GM19395 (cell line): ENCODE measurements at regions not wholly inside any gene's neighbourhood (a gene's known extent, or its start where the extent isn't known, plus 50 kb on each side); places are given as distances from the start of the nearest gene placed in this dataset.
"Not testable (repeated sequence)": the region's sequence is repeated elsewhere in the genome, so short reads cannot be mapped to it uniquely, and the experiment has no call there.

ENCODE experiments used
- ATAC-seq: cut with Tn5 transposase; IDR thresholded peaks from one replicate; pipeline ENCODE4 v1.9.1; 2021; ENCODE audit warnings: mild to moderate bottlenecking, moderate library complexity; ENCODE audit not compliant: unreplicated experiment

- ATAC-seq = no peak
Observed at GRCh38 chr6:105855433-105855832, 230.7 kb upstream of the PRDM1 start.

GRCh38 chr6:105853979-105854378 is 232.2 kb upstream of the PRDM1 start:
- ATAC-seq = not testable (repeated sequence)

GRCh38 chr6:105851606-105852005 is 234.5 kb upstream of the PRDM1 start:
- ATAC-seq = no peak

GRCh38 chr6:105851113-105851580 is 235.0 kb upstream of the PRDM1 start:
- ATAC-seq = no peak

- no peak for ATAC-seq
Observed at GRCh38 chr6:105850261-105851112, 235.6 kb upstream of the PRDM1 start.

- no peak for ATAC-seq
Observed at GRCh38 chr6:105849746-105850145, 236.4 kb upstream of the PRDM1 start.

- ATAC-seq = no peak
Observed at GRCh38 chr6:105847433-105847832, 238.7 kb upstream of the PRDM1 start.

GRCh38 chr6:105844275-105844883 is 241.8 kb upstream of the PRDM1 start:
- ATAC-seq = no peak

- no peak for ATAC-seq
Observed at GRCh38 chr6:105839266-105839665, 246.9 kb upstream of the PRDM1 start.

- ATAC-seq = no peak
Observed at GRCh38 chr6:105838171-105838570, 248.0 kb upstream of the PRDM1 start.

GRCh38 chr6:105836889-105837288 is 249.2 kb upstream of the PRDM1 start:
- no peak for ATAC-seq

GRCh38 chr6:105836379-105836778 is 249.8 kb upstream of the PRDM1 start:
- no peak for ATAC-seq

GRCh38 chr6:105835373-105835772 is 250.8 kb upstream of the PRDM1 start:
- ATAC-seq = no peak

GRCh38 chr6:105833959-105834947 is 251.9 kb upstream of the PRDM1 start:
- no peak for ATAC-seq

GRCh38 chr6:105832313-105832761 is 253.8 kb upstream of the PRDM1 start:
- no peak for ATAC-seq

- no peak for ATAC-seq
Observed at GRCh38 chr6:105831311-105832097, 254.6 kb upstream of the PRDM1 start.

GRCh38 chr6:105825210-105825609 is 260.9 kb upstream of the PRDM1 start:
- ATAC-seq = no peak

GRCh38 chr6:105824732-105825131 is 261.4 kb upstream of the PRDM1 start:
- no peak for ATAC-seq

GRCh38 chr6:105821777-105822176 is 264.4 kb upstream of the PRDM1 start:
- ATAC-seq = no peak

GRCh38 chr6:105821027-105821426 is 265.1 kb upstream of the PRDM1 start:
- ATAC-seq = no peak
